Parathyroid adenoma (tissue), 2 donors: ENCODE measurements at regions not wholly inside any gene's neighbourhood (a gene's known extent, or its start where the extent isn't known, plus 50 kb on each side); places are given as distances from the start of the nearest gene placed in this dataset.

Experiments used
- H2AFZ ChIP-seq: fragments of 300-600 bp; sonication (generic); one replicate; pipeline ENCODE4 v1.7.0; 2017; ENCODE audit warnings: antibody characterized with exemption, mild to moderate bottlenecking
- H3K27ac ChIP-seq: fragments of 300-600 bp; sonication (generic); one replicate; pipeline ENCODE4 v1.7.0; 2017
- H3K27me3 ChIP-seq: fragments of 300-600 bp; sonication (generic); one replicate; pipeline ENCODE4 v1.7.0; 2017; ENCODE audit warnings: low read length; ENCODE audit not compliant: control insufficient read depth, insufficient read depth
- H3K36me3 ChIP-seq: fragments of 300-600 bp; sonication (generic); one replicate; pipeline ENCODE4 v1.7.0; 2017; ENCODE audit warnings: low read length; ENCODE audit not compliant: control insufficient read depth, insufficient read depth
- H3K4me1 ChIP-seq: fragments of 300-600 bp; sonication (generic); one replicate; pipeline ENCODE4 v1.7.0; 2017; ENCODE audit warnings: control low read depth
- H3K4me2 ChIP-seq: fragments of 300-600 bp; sonication (generic); one replicate; pipeline ENCODE4 v1.7.0; 2017; ENCODE audit warnings: low read length
- H3K4me3 ChIP-seq: fragments of 300-600 bp; sonication (generic); one replicate; pipeline ENCODE4 v1.7.0; 2017; ENCODE audit warnings: low read depth, low read length
- H3K79me2 ChIP-seq: fragments of 300-600 bp; sonication (generic); one replicate; pipeline ENCODE4 v1.7.0; 2017; ENCODE audit warnings: control low read depth
- H3K9ac ChIP-seq: fragments of 300-600 bp; sonication (generic); one replicate; pipeline ENCODE4 v1.7.0; 2017; ENCODE audit warnings: mild to moderate bottlenecking
- H3K9me3 ChIP-seq: fragments of 300-600 bp; sonication (generic); one replicate; pipeline ENCODE4 v1.7.0; 2017; ENCODE audit warnings: low read length; ENCODE audit not compliant: control insufficient read depth
- TF ChIP-seq, protein P1 (sequence below): fragments of 300-600 bp; sonication (generic); IDR thresholded peaks from one replicate; pipeline ENCODE4 v1.7.0; 2017; ENCODE audit warnings: antibody characterized with exemption, mild to moderate bottlenecking
- donor health status: primary hyperparathyroidism.

DNA sequence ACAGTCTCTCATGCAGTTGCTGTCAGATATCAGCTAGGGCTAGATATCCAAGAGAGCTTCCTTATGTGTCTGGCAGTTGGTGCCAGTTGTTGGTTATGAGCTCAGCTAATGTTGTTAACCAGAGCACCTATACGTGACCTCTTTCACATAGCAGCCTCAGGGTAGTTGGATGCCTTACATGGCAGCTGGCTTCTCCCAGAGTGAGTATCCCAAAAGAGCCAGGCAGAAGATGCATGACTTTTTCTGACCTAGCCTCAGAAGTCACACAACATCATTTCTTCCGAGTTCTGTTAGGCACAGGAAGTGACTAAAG, 175.7 kb downstream of the VEGFA start:
- Histone ChIP-seq H3K4me2 (no peak overlapping the region), H3K79me2 (no peaks in the 10 kb centered on the region), H2AFZ (no peak overlapping the region), H3K36me3 (no peaks in the 10 kb centered on the region), H3K9me3 (no peaks in the 10 kb centered on the region), H3K4me3 (no peak overlapping the region), H3K4me1 (no peaks in the 10 kb centered on the region), H3K27me3 (no peaks in the 10 kb centered on the region), H3K9ac (no peak overlapping the region), H3K27ac (no peak overlapping the region)
- TF ChIP-seq, protein P1, sequence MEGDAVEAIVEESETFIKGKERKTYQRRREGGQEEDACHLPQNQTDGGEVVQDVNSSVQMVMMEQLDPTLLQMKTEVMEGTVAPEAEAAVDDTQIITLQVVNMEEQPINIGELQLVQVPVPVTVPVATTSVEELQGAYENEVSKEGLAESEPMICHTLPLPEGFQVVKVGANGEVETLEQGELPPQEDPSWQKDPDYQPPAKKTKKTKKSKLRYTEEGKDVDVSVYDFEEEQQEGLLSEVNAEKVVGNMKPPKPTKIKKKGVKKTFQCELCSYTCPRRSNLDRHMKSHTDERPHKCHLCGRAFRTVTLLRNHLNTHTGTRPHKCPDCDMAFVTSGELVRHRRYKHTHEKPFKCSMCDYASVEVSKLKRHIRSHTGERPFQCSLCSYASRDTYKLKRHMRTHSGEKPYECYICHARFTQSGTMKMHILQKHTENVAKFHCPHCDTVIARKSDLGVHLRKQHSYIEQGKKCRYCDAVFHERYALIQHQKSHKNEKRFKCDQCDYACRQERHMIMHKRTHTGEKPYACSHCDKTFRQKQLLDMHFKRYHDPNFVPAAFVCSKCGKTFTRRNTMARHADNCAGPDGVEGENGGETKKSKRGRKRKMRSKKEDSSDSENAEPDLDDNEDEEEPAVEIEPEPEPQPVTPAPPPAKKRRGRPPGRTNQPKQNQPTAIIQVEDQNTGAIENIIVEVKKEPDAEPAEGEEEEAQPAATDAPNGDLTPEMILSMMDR = no peak

DNA sequence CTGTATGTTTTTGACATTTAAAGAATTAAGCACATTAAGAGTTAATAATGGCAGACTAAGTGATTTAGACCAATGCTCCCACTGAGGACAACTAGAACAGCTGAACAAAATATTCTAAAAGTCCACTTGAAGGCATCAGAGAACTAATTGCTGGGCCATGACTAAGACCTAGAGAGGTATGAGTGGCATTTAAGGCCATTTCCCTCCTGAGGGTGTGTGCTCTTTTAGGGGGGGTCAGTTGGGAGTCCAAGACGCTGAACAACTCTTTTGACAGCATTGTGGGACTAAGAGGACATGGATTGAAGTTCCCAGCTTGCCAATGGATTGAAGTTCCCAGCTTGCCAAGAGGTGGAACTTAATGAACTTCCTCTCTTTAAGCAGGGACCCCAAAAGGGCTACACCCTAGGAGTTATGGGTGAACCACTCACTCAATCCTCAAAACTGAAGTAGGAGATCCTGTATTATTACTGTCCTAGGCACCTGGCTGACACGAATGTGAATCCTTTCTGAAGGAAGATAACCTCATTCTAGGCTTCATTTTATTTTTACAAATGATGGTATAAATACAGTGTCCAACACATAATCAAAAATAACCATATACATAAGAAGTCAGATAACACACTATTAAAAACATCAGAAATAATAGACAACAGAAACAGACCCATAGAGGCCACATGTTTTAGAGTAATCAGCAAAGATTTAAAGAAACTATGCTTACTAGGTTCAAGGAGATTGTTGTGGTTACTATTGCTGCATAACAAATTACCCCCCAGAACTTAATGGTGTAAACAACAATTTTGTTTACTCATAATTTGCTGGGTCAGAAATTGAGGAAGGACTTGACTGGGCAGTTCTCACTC, 175.1 kb downstream of the VEGFA start:
- H3K9me3 ChIP-seq = no peaks in the 10 kb centered on the region
- TF ChIP-seq, protein P1 = no peak
- no peak overlapping the region for H2AFZ ChIP-seq
- H3K27me3 ChIP-seq = no peaks in the 10 kb centered on the region
- H3K79me2 ChIP-seq = no peaks in the 10 kb centered on the region
- no peaks in the 10 kb centered on the region for H3K4me1 ChIP-seq
- H3K9ac ChIP-seq = no peak overlapping the region
- H3K36me3 ChIP-seq = no peaks in the 10 kb centered on the region
- no peak overlapping the region for H3K27ac ChIP-seq
- no peak overlapping the region for H3K4me3 ChIP-seq
- H3K4me2 ChIP-seq = no peak overlapping the region

DNA sequence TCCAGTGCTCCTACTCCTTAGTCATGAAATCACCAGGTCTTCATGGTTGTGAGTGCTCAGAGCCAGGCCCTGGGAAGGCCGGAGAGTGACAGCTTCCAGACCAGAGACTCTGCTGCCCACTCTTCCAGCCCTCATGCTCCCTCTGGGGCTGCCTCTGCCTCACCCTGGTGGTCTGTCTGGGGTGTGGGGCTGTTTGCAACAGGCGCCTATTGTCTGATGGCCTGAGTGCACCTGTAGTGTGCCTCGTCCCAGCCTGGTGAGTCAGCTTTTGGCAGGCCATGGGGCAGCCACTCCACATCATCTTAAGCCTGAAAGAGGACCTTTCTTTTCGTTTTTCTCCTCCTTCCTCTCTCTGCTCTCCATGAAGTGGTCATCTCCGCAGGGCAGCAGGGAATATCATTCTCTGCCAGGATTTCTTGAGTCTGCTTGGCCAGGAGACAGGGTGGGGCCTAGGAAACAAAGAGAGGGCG, 173.8 kb downstream of the VEGFA start:
- Histone ChIP-seq H2AFZ (no peak overlapping the region), H3K27ac (no peak overlapping the region), H3K4me2 (no peak overlapping the region), H3K9ac (no peak overlapping the region), H3K4me3 (no peak overlapping the region), H3K27me3 (no peaks in the 10 kb centered on the region), H3K36me3 (no peaks in the 10 kb centered on the region), H3K4me1 (no peaks in the 10 kb centered on the region), H3K79me2 (no peaks in the 10 kb centered on the region), H3K9me3 (no peaks in the 10 kb centered on the region)
- TF ChIP-seq, protein P1 = no peak

DNA sequence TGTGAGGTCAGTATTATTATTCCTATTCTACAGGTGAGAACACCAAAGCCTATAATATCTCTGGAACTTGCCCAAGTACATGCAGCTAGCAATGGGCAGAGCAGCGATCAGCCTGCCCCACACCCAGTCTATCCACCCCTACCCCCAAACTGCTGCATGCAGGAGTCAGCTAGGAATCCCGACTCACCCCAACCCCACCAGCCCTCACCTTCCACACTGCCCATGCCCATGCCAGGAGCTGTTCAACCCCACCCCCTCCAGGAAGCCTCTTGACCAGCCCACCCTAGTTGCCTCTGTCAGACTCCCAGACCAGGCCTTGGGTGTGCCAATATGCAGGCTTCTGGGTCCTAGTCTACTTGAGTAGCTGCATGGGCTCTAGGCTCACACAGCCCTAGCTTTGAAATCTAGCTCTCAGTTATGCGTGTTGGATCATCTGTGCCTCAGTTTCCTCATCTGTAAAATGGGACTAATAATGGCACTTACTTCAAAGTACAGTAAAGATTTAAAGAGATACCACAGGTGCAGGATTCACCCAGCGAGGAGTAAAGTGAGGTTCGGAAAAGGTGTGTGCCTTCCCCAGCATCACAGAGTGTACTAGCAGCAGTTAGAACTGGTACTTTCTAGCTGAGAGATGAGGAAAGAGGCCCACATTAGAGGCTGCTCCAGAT, 173.2 kb downstream of the VEGFA start:
- Histone ChIP-seq H3K4me1 (no peaks in the 10 kb centered on the region), H3K79me2 (no peaks in the 10 kb centered on the region), H3K27ac (no peak overlapping the region), H3K36me3 (no peaks in the 10 kb centered on the region), H3K9ac (no peak overlapping the region), H3K27me3 (no peaks in the 10 kb centered on the region), H3K9me3 (no peaks in the 10 kb centered on the region), H3K4me2 (no peak overlapping the region), H2AFZ (no peak overlapping the region), H3K4me3 (no peak overlapping the region)
- TF ChIP-seq, protein P1 = no peak
